ENCODE measurements at regions not wholly inside any gene's neighbourhood (a gene's known extent, or its start where the extent isn't known, plus 50 kb on each side); places are given as distances from the start of the nearest gene placed in this dataset.

- no peak for TF ChIP-seq CTCF (IDR thresholded peaks at IDR 0.05; ENCODE audit: insufficient read depth, missing control alignments)
- DNase-seq (ENCODE audit: insufficient read length, low spot score): no peak
- no peak for FAIRE-seq
These were observed 155.1 kb upstream of the CAMK1G start for GRCh38 chr1:209428241-209428921.

GRCh38 chr1:209429611-209430010 is 153.9 kb upstream of the CAMK1G start:
- TF ChIP-seq CTCF (IDR thresholded peaks at IDR 0.05; ENCODE audit: insufficient read depth, missing control alignments): no peak
- FAIRE-seq: no peak
- DNase-seq (ENCODE audit: insufficient read length, low spot score): no peak

- DNase-seq (ENCODE audit: insufficient read length, low spot score) (no peak), FAIRE-seq (no peak)
- TF ChIP-seq CTCF (IDR thresholded peaks at IDR 0.05; ENCODE audit: insufficient read depth, missing control alignments): no peak
These were observed 153.4 kb upstream of the CAMK1G start for GRCh38 chr1:209430107-209430506.

- DNase-seq (ENCODE audit: insufficient read length, low spot score) (no peak), FAIRE-seq (no peak)
- no peak for TF ChIP-seq CTCF (IDR thresholded peaks at IDR 0.05; ENCODE audit: insufficient read depth, missing control alignments)
These were observed 152.7 kb upstream of the CAMK1G start for GRCh38 chr1:209430821-209431259.

- TF ChIP-seq CTCF (IDR thresholded peaks at IDR 0.05; ENCODE audit: insufficient read depth, missing control alignments): no peak
- DNase-seq (ENCODE audit: insufficient read length, low spot score) (no peak), FAIRE-seq (no peak)
These were observed 152.1 kb upstream of the CAMK1G start for GRCh38 chr1:209431402-209431801.

GRCh38 chr1:209431813-209432442 is 151.6 kb upstream of the CAMK1G start:
- DNase-seq (ENCODE audit: insufficient read length, low spot score): no peak
- TF ChIP-seq CTCF (IDR thresholded peaks at IDR 0.05; ENCODE audit: insufficient read depth, missing control alignments): no peak
- FAIRE-seq: no peak

- no peak for FAIRE-seq
- no peak for TF ChIP-seq CTCF (IDR thresholded peaks at IDR 0.05; ENCODE audit: insufficient read depth, missing control alignments)
- no peak for DNase-seq (ENCODE audit: insufficient read length, low spot score)
These were observed 151.1 kb upstream of the CAMK1G start for GRCh38 chr1:209432443-209432825.
